Mammary epithelial cell (primary cell): ENCODE measurements at regions not wholly inside any gene's neighbourhood (a gene's known extent, or its start where the extent isn't known, plus 50 kb on each side); places are given as distances from the start of the nearest gene placed in this dataset.
"Not testable (repeated sequence)": the region's sequence is repeated elsewhere in the genome, so short reads cannot be mapped to it uniquely, and the experiment has no call there.

Experiments
- CTCF ChIP-seq, 2 donors: IDR thresholded peaks in 1 of 2; conservative IDR thresholded peaks in 1 of 2; 2 replicates each; pipeline ENCODE4 v1.5.1; 2011 to 2012; ENCODE audit warnings: inconsistent platforms in 2 of 2, low read length in 2 of 2, mild to moderate bottlenecking in 2 of 2, control low read depth in 1 of 2, low read depth in 1 of 2; ENCODE audit not compliant: insufficient read depth in 1 of 2; ENCODE audit errors: extremely low read depth in 1 of 2
- EZH2 ChIP-seq: IDR thresholded peaks from 2 replicates; pipeline ENCODE4 v1.6.1; 2012; ENCODE audit warnings: low read length, inconsistent platforms, borderline replicate concordance

GRCh38 chr3:75446948-75447347 lies 217.2 kb upstream of the FRG2C start:
- TF ChIP-seq CTCF (conservative IDR thresholded peaks at IDR 0.05 in 1 of 2, IDR thresholded peaks at IDR 0.05 in 1 of 2; ENCODE audit: extremely low read depth in 1 of 2, insufficient read depth in 1 of 2, low read depth in 1 of 2, low read length in 2 of 2); EZH2: not testable (repeated sequence)
